ENCODE measurements at regions not wholly inside any gene's neighbourhood (a gene's known extent, or its start where the extent isn't known, plus 50 kb on each side); places are given as distances from the start of the nearest gene placed in this dataset.
"Not testable (repeated sequence)": the region's sequence is repeated elsewhere in the genome, so short reads cannot be mapped to it uniquely, and the experiment has no call there.

GRCh38 chr14:29982171-29982570 lies 54.5 kb upstream of the PRKD1 start:
- DNase-seq (ENCODE audit: low read depth), result no peak

- no peak for DNase-seq (ENCODE audit: low read depth)
Measured at GRCh38 chr14:29982993-29983392, 55.3 kb upstream of the PRKD1 start.

GRCh38 chr14:29990344-29990857 lies 62.8 kb upstream of the PRKD1 start:
- DNase-seq (ENCODE audit: low read depth), result not testable (repeated sequence)

GRCh38 chr14:29990993-29991392 lies 63.3 kb upstream of the PRKD1 start:
- DNase-seq (ENCODE audit: low read depth), result no peak

GRCh38 chr14:29993143-29993542 lies 65.5 kb upstream of the PRKD1 start:
- no peak for DNase-seq (ENCODE audit: low read depth)

- no peak for DNase-seq (ENCODE audit: low read depth)
Measured at GRCh38 chr14:29999013-29999539, 71.4 kb upstream of the PRKD1 start.

GRCh38 chr14:30002859-30003258 lies 75.2 kb upstream of the PRKD1 start:
- DNase-seq (ENCODE audit: low read depth), result no peak

- peak; percentile 75 for DNase-seq (ENCODE audit: low read depth)
Measured at GRCh38 chr14:30005114-30005808, 77.6 kb upstream of the PRKD1 start.

- DNase-seq (ENCODE audit: low read depth), result no peak
Measured at GRCh38 chr14:30006695-30007094, 79.0 kb upstream of the PRKD1 start.

- no peak for DNase-seq (ENCODE audit: low read depth)
Measured at GRCh38 chr14:30015489-30015888, 87.8 kb upstream of the PRKD1 start.

- DNase-seq (ENCODE audit: low read depth), result no peak
Measured at GRCh38 chr14:30016002-30016401, 88.4 kb upstream of the PRKD1 start.

GRCh38 chr14:30017370-30017993 lies 89.8 kb upstream of the PRKD1 start:
- no peak for DNase-seq (ENCODE audit: low read depth)

- DNase-seq (ENCODE audit: low read depth), result no peak
Measured at GRCh38 chr14:30020271-30020670, 92.6 kb upstream of the PRKD1 start.

GRCh38 chr14:30020687-30021086 lies 93.0 kb upstream of the PRKD1 start:
- DNase-seq (ENCODE audit: low read depth), result no peak

- not testable (repeated sequence) for DNase-seq (ENCODE audit: low read depth)
Measured at GRCh38 chr14:30023350-30023749, 95.7 kb upstream of the PRKD1 start.

- peak; percentile 84 for DNase-seq (ENCODE audit: low read depth)
Measured at GRCh38 chr14:30034152-30034551, 106.5 kb upstream of the PRKD1 start.

GRCh38 chr14:30035361-30035760 lies 107.7 kb upstream of the PRKD1 start:
- no peak for DNase-seq (ENCODE audit: low read depth)

GRCh38 chr14:30045720-30046119 lies 118.1 kb upstream of the PRKD1 start:
- no peak for DNase-seq (ENCODE audit: low read depth)

GRCh38 chr14:30053103-30053502 lies 125.5 kb upstream of the PRKD1 start:
- no peak for DNase-seq (ENCODE audit: low read depth)

- no peak for DNase-seq (ENCODE audit: low read depth)
Measured at GRCh38 chr14:30054201-30054600, 126.6 kb upstream of the PRKD1 start.

GRCh38 chr14:30058401-30058800 lies 130.8 kb upstream of the PRKD1 start:
- peak; percentile 70 for DNase-seq (ENCODE audit: low read depth)

- DNase-seq (ENCODE audit: low read depth), result peak; percentile 15
Measured at GRCh38 chr14:30063746-30064145, 136.1 kb upstream of the PRKD1 start.

- peak; percentile 84 for DNase-seq (ENCODE audit: low read depth)
Measured at GRCh38 chr14:30064454-30064853, 136.8 kb upstream of the PRKD1 start.
